ENCODE measurements at regions not wholly inside any gene's neighbourhood (a gene's known extent, or its start where the extent isn't known, plus 50 kb on each side); places are given as distances from the start of the nearest gene placed in this dataset.

- Histone ChIP-seq H4K20me1 (replicated peaks; ENCODE audit: insufficient read depth) (no peaks in the 10 kb centered on the region), H3K4me3 (no peak overlapping the region), H3K4me1 (ENCODE audit: insufficient read depth) (peaks cover 5% of the 10 kb centered on the region; the same call in 1 of the 2 replicates), H3F3A (replicated peaks; ENCODE audit: low read depth) (no peaks in the 10 kb centered on the region), H3K27ac (ENCODE audit: low read depth) (no peak overlapping the region), H3K27me3 (ENCODE audit: insufficient read depth) (no peaks in the 10 kb centered on the region), H3K4me2 (no peak overlapping the region), H3K36me3 (ENCODE audit: insufficient read depth) (no peaks in the 10 kb centered on the region), H3K79me2 (replicated peaks; ENCODE audit: insufficient read depth) (no peaks in the 10 kb centered on the region), H3K9me2 (ENCODE audit: insufficient read depth) (no peaks in the 10 kb centered on the region), H2AFZ (peak overlapping the region; percentile 11; the same call in 1 of the 2 replicates)
- Mint-ChIP-seq H3K27ac (no peak overlapping the region), H3K36me3 (ENCODE audit: low read depth) (no peaks in the 10 kb centered on the region; the same call in 2 of the 3 replicates), H3K9me3 (0 out of 3 replicates have a peak, but pooled peaks cover 3% of the 10 kb centered on the region), H3K4me3 (no peak overlapping the region), H3K27me3 (ENCODE audit: insufficient read depth, low read depth, poor library complexity) (peaks cover 2% of the 10 kb centered on the region), H3K4me1 (peaks cover 18% of the 10 kb centered on the region; the same call in 2 of the 3 replicates)
- DNase-seq (ENCODE audit: low spot score) (peak; percentile 61), ATAC-seq (peak; percentile 95)
- TF ChIP-seq CREB1 (CRISPR knock-in tag; IDR thresholded peaks at IDR 0.05; ENCODE audit: low read depth) = no peak
- TF ChIP-seq, protein P1, sequence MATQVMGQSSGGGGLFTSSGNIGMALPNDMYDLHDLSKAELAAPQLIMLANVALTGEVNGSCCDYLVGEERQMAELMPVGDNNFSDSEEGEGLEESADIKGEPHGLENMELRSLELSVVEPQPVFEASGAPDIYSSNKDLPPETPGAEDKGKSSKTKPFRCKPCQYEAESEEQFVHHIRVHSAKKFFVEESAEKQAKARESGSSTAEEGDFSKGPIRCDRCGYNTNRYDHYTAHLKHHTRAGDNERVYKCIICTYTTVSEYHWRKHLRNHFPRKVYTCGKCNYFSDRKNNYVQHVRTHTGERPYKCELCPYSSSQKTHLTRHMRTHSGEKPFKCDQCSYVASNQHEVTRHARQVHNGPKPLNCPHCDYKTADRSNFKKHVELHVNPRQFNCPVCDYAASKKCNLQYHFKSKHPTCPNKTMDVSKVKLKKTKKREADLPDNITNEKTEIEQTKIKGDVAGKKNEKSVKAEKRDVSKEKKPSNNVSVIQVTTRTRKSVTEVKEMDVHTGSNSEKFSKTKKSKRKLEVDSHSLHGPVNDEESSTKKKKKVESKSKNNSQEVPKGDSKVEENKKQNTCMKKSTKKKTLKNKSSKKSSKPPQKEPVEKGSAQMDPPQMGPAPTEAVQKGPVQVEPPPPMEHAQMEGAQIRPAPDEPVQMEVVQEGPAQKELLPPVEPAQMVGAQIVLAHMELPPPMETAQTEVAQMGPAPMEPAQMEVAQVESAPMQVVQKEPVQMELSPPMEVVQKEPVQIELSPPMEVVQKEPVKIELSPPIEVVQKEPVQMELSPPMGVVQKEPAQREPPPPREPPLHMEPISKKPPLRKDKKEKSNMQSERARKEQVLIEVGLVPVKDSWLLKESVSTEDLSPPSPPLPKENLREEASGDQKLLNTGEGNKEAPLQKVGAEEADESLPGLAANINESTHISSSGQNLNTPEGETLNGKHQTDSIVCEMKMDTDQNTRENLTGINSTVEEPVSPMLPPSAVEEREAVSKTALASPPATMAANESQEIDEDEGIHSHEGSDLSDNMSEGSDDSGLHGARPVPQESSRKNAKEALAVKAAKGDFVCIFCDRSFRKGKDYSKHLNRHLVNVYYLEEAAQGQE (IDR thresholded peaks at IDR 0.05; ENCODE audit: unreplicated experiment) = no peak
- peak; percentile 47; the same call in 1 of the 2 replicates for TF ChIP-seq ZNF462 (CRISPR knock-in tag; IDR thresholded peaks at IDR 0.05)
- TF ChIP-seq NANOG (IDR thresholded peaks at IDR 0.05; ENCODE audit: borderline replicate concordance) = no peak
- no peak for TF ChIP-seq JUNB (IDR thresholded peaks at IDR 0.05; ENCODE audit: unreplicated experiment)
These were observed 191.9 kb downstream of the ARL4C start for GRCh38 chr2:234304950-234305349.
